K562 (cell line): ENCODE measurements at regions not wholly inside any gene's neighbourhood (a gene's known extent, or its start where the extent isn't known, plus 50 kb on each side); places are given as distances from the start of the nearest gene placed in this dataset.

Experiments used
- HOXB6 ChIP-seq: fragments of 250-450 bp; sonication (Bioruptor Pico); IDR thresholded peaks from 2 replicates; pipeline ENCODE4 v1.5.1; 2022; ENCODE audit warnings: mild to moderate bottlenecking, borderline replicate concordance
- POLR2A ChIP-seq: fragments of 450-650 bp; conservative IDR thresholded peaks from 2 replicates; pipeline ENCODE4 v1.6.1; 2016
- TF ChIP-seq, protein P1 (sequence below), 3 experiments: IDR thresholded peaks in 2 of 3; conservative IDR thresholded peaks in 1 of 3; 2 replicates each; pipeline ENCODE4 v1.5.1; 2011 to 2012; ENCODE audit warnings: low read length in 3 of 3, mild to moderate bottlenecking in 3 of 3, control low read depth in 2 of 3, improper control_type of control experiment in 1 of 3, inconsistent platforms in 1 of 3, low read depth in 1 of 3, mixed read lengths in 1 of 3, moderate library complexity in 1 of 3; ENCODE audit not compliant: insufficient read depth in 2 of 3

DNA sequence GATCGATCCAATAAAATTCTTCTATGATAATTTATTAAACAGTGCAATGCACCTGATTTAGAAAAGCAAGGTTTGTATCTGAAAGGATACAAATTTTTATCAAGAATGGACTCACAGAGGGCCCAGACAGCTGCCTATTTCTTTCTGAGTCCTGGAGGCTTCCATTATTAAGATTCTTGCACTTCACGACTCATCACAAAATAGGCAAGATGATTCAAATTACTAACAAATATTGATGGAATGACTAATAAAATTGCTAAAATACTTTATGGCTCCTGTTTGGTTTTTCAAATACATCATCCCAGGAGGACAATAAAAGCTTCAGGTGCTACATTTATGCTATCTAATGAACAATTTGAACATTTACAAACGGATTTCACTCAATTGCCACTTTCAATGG is 483.0 kb upstream of the AGTR1 start:
- TF ChIP-seq POLR2A (no peak), HOXB6 (no peak)
- TF ChIP-seq, protein P1, sequence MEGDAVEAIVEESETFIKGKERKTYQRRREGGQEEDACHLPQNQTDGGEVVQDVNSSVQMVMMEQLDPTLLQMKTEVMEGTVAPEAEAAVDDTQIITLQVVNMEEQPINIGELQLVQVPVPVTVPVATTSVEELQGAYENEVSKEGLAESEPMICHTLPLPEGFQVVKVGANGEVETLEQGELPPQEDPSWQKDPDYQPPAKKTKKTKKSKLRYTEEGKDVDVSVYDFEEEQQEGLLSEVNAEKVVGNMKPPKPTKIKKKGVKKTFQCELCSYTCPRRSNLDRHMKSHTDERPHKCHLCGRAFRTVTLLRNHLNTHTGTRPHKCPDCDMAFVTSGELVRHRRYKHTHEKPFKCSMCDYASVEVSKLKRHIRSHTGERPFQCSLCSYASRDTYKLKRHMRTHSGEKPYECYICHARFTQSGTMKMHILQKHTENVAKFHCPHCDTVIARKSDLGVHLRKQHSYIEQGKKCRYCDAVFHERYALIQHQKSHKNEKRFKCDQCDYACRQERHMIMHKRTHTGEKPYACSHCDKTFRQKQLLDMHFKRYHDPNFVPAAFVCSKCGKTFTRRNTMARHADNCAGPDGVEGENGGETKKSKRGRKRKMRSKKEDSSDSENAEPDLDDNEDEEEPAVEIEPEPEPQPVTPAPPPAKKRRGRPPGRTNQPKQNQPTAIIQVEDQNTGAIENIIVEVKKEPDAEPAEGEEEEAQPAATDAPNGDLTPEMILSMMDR (IDR thresholded peaks at IDR 0.05 in 2 of 3, conservative IDR thresholded peaks at IDR 0.05 in 1 of 3; ENCODE audit: insufficient read depth in 2 of 3, low read depth in 1 of 3, low read length in 3 of 3): no peak
